Inferior parietal cortex (tissue), 1 donor: ENCODE measurements at regions not wholly inside any gene's neighbourhood (a gene's known extent, or its start where the extent isn't known, plus 50 kb on each side); places are given as distances from the start of the nearest gene placed in this dataset.
"Not testable (repeated sequence)": the region's sequence is repeated elsewhere in the genome, so short reads cannot be mapped to it uniquely, and the experiment has no call there.

ENCODE experiments used
- DNase-seq: peaks from one replicate; pipeline ENCODE4 v3.0.0-alpha.2; 2016; ENCODE audit errors: extremely low spot score

GRCh38 chr11:98307827-98308491, 712.8 kb upstream of the CNTN5 start:
- no peak for DNase-seq

GRCh38 chr11:98330306-98330705, 690.4 kb upstream of the CNTN5 start:
- not testable (repeated sequence) for DNase-seq

GRCh38 chr11:98358551-98358950, 662.2 kb upstream of the CNTN5 start:
- no peak for DNase-seq

GRCh38 chr11:98365190-98365589, 655.6 kb upstream of the CNTN5 start:
- no peak for DNase-seq

- DNase-seq, result no peak
Measured at GRCh38 chr11:98365941-98366340, 654.8 kb upstream of the CNTN5 start.

GRCh38 chr11:98390391-98390790, 630.4 kb upstream of the CNTN5 start:
- no peak for DNase-seq

GRCh38 chr11:98394500-98394899, 626.2 kb upstream of the CNTN5 start:
- DNase-seq, result not testable (repeated sequence)

- DNase-seq, result no peak
Measured at GRCh38 chr11:98398508-98398907, 622.2 kb upstream of the CNTN5 start.

- DNase-seq, result no peak
Measured at GRCh38 chr11:98409069-98409468, 611.7 kb upstream of the CNTN5 start.

- DNase-seq, result no peak
Measured at GRCh38 chr11:98411777-98412176, 609.0 kb upstream of the CNTN5 start.

GRCh38 chr11:98417256-98417755, 603.4 kb upstream of the CNTN5 start:
- DNase-seq, result no peak

- no peak for DNase-seq
Measured at GRCh38 chr11:98423933-98424332, 596.8 kb upstream of the CNTN5 start.

GRCh38 chr11:98424773-98425172, 596.0 kb upstream of the CNTN5 start:
- DNase-seq, result not testable (repeated sequence)

GRCh38 chr11:98431463-98432359, 589.0 kb upstream of the CNTN5 start:
- no peak for DNase-seq

GRCh38 chr11:98434296-98434695, 586.5 kb upstream of the CNTN5 start:
- peak; percentile 61 for DNase-seq

- no peak for DNase-seq
Measured at GRCh38 chr11:98453378-98453777, 567.4 kb upstream of the CNTN5 start.

- DNase-seq, result no peak
Measured at GRCh38 chr11:98455500-98456307, 565.0 kb upstream of the CNTN5 start.

GRCh38 chr11:98456308-98456680, 564.5 kb upstream of the CNTN5 start:
- no peak for DNase-seq

GRCh38 chr11:98495016-98495415, 525.7 kb upstream of the CNTN5 start:
- no peak for DNase-seq

- DNase-seq, result no peak
Measured at GRCh38 chr11:98495601-98496000, 525.1 kb upstream of the CNTN5 start.

- no peak for DNase-seq
Measured at GRCh38 chr11:98507208-98507607, 513.5 kb upstream of the CNTN5 start.

GRCh38 chr11:98512938-98513337, 507.8 kb upstream of the CNTN5 start:
- DNase-seq, result no peak
